K562 (cell line): ENCODE measurements at regions not wholly inside any gene's neighbourhood (a gene's known extent, or its start where the extent isn't known, plus 50 kb on each side); places are given as distances from the start of the nearest gene placed in this dataset.
A peak's percentile ranks its signal among the peaks of the same experiment; 100 is the strongest.
"Not testable (repeated sequence)": the region's sequence is repeated elsewhere in the genome, so short reads cannot be mapped to it uniquely, and the experiment has no call there.

Experiments
- ATAC-seq: fragments of 200-7000 bp; cut with Tn5 transposase; 3 replicates; pipeline ENCODE4 v1.9.1; 2020; ENCODE audit warnings: moderate library complexity
- BruUV-seq: library from RNA; stranded (reverse); fragments of 400-500 nt; replicated peaks from 2 replicates; lab custom pipeline; 2021; lab: Mats Ljungman, UMichigan
- CTCF ChIA-PET: fragments of 300-600 bp; formaldehyde crosslinking; extraction: SDS; loops from one replicate; lab custom pipeline; 2021; ENCODE audit warnings: low intra/inter-chr PET ratio; lab: Yijun Ruan, JAX
- POLR2A ChIA-PET: fragments of 300-600, 350-650 bp; sonication (Branson Sonifier 250); formaldehyde crosslinking; extraction: SDS; loops from one replicate; lab custom pipeline; 2021; ENCODE audit warnings: antibody characterized with exemption, inconsistent platforms; lab: Yijun Ruan, JAX
- DNase-seq, 4 experiments: peaks; one replicate each; pipeline versions ENCODE4 v3.0.0 to v3.0.0-alpha.2; 2011 to 2018; ENCODE audit warnings: low spot score in 3 of 4, mixed read lengths in 3 of 4; ENCODE audit errors: extremely low read depth in 1 of 4
- FAIRE-seq: peaks from 2 replicates; lab custom pipeline; 2011; peaks lifted over from hg19 to GRCh38; lab: Jason Lieb, UNC
- H2AFZ ChIP-seq: 2 replicates; pipeline ENCODE4 v1.6.0; 2011; ENCODE audit warnings: low read depth, low read length, control low read depth, inconsistent platforms
- H3K27ac ChIP-seq: fragments of 200-600 bp; 3 replicates; pipeline ENCODE4 v1.8.0; 2011; ENCODE audit warnings: low read depth, mild to moderate bottlenecking, control low read depth, inconsistent platforms, low read length, moderate library complexity, mixed read lengths; ENCODE audit errors: extremely low read depth
- H3K27me3 ChIP-seq, 2 experiments: fragments of 300-600 bp in 1 of 2; 2 replicates in 1 of 2; 3 replicates in 1 of 2; pipeline versions ENCODE4 v1.6.0 to v1.8.0; 2011; ENCODE audit warnings: inconsistent platforms in 2 of 2, low read length in 2 of 2, mild to moderate bottlenecking in 1 of 2, mixed read lengths in 1 of 2, moderate library complexity in 1 of 2; ENCODE audit not compliant: control insufficient read depth in 2 of 2, insufficient read depth in 2 of 2
- H3K36me3 ChIP-seq: fragments of 300-600 bp; 3 replicates; pipeline ENCODE4 v1.8.0; 2011; ENCODE audit warnings: mild to moderate bottlenecking, low read length, inconsistent platforms; ENCODE audit not compliant: control insufficient read depth, insufficient read depth
- H3K4me1 ChIP-seq, 2 experiments: fragments of 200-600 bp in 1 of 2; replicated peaks in 1 of 2; 2 replicates in 1 of 2; 3 replicates in 1 of 2; pipeline versions ENCODE4 v1.5.1 to v1.8.0; 2011; ENCODE audit warnings: inconsistent platforms in 2 of 2, low read length in 2 of 2, mild to moderate bottlenecking in 1 of 2, mixed read lengths in 1 of 2, moderate library complexity in 1 of 2; ENCODE audit not compliant: control insufficient read depth in 2 of 2, insufficient read depth in 2 of 2
- H3K4me2 ChIP-seq: 2 replicates; pipeline ENCODE4 v1.6.1; 2011; ENCODE audit warnings: low read length, control low read depth, inconsistent platforms, mixed read lengths; ENCODE audit not compliant: insufficient read depth
- H3K4me3 ChIP-seq: fragments of 200-600 bp; sonication (generic), shearing (Covaris generic); 2 replicates; pipeline ENCODE4 v1.5.1; 2016; ENCODE audit warnings: control low read depth, inconsistent platforms
- H3K79me2 ChIP-seq: fragments of 200-600 bp; 3 replicates; pipeline ENCODE4 v1.8.0; 2011; ENCODE audit warnings: low read length, inconsistent platforms; ENCODE audit not compliant: control insufficient read depth, insufficient read depth
- H3K9ac ChIP-seq, 2 experiments: 2 replicates each; pipeline versions ENCODE4 v1.6.0 to v1.6.1; 2011; ENCODE audit warnings: low read depth in 2 of 2, low read length in 2 of 2, control low read depth in 1 of 2, inconsistent platforms in 1 of 2, mild to moderate bottlenecking in 1 of 2, mixed read lengths in 1 of 2; ENCODE audit not compliant: insufficient read depth in 1 of 2
- H3K9me1 ChIP-seq: one replicate; pipeline ENCODE4 v1.6.0; 2011; ENCODE audit warnings: inconsistent platforms, mild to moderate bottlenecking, low read length, moderate library complexity; ENCODE audit not compliant: control insufficient read depth, insufficient read depth
- H3K9me3 ChIP-seq: replicated peaks from 2 replicates; pipeline ENCODE4 v1.5.1; 2011; ENCODE audit warnings: low read depth, low read length, inconsistent platforms; ENCODE audit not compliant: control insufficient read depth, insufficient read depth
- H4K20me1 ChIP-seq: replicated peaks from 2 replicates; pipeline ENCODE4 v1.6.1; 2011; ENCODE audit warnings: low read length, inconsistent platforms, mixed read lengths; ENCODE audit not compliant: control insufficient read depth, insufficient read depth
- ASH1L ChIP-seq: fragments of 450-650 bp; IDR thresholded peaks from 2 replicates; pipeline ENCODE4 v1.6.1; 2018; ENCODE audit warnings: borderline replicate concordance, mild to moderate bottlenecking, low read depth; ENCODE audit not compliant: partially characterized antibody
- FOXK2 ChIP-seq, 2 experiments: fragments of 450-650 bp; IDR thresholded peaks in 1 of 2; conservative IDR thresholded peaks in 1 of 2; 2 replicates each; pipeline ENCODE4 v1.6.1; 2016; ENCODE audit warnings: low read depth in 2 of 2, mild to moderate bottlenecking in 1 of 2
- HDAC1 ChIP-seq, 2 experiments: fragments of 450-650 bp; IDR thresholded peaks; 2 replicates each; pipeline ENCODE4 v1.6.1; 2016 to 2017; ENCODE audit warnings: inconsistent platforms in 1 of 2, mild to moderate bottlenecking in 1 of 2, moderate library complexity in 1 of 2
- PHF20 ChIP-seq: fragments of 450-650 bp; IDR thresholded peaks from 2 replicates; pipeline ENCODE4 v1.6.1; 2018; ENCODE audit not compliant: partially characterized antibody
- WGBS: fragments of 100-300 bp; shearing (Covaris generic); methylation state at CpG from one replicate; pipeline ENCODE4 v1.1.6; 2016; ENCODE audit warnings: low coverage, mixed read lengths; ENCODE audit not compliant: insufficient coverage; ENCODE audit errors: missing lambda C conversion rate; 5-methylcytosine and 5-hydroxymethylcytosine counted together
- in situ Hi-C: fragments of 300-500 bp; cut with MboI; formaldehyde crosslinking; loops from 4 replicates; pipeline ENCODE4 v1.15.0; 2018; ENCODE audit warnings: inconsistent platforms, mixed read lengths
- intact Hi-C: fragments of 100-400 bp; cut with micrococcal nuclease; formaldehyde crosslinking; loops from 2 replicates; pipeline ENCODE4 v1.14.2; 2022
- TF ChIP-seq, protein P1 (sequence below), 2 experiments: fragments of 450-650 bp; IDR thresholded peaks; 2 replicates each; pipeline ENCODE4 v1.6.1; 2016

DNA sequence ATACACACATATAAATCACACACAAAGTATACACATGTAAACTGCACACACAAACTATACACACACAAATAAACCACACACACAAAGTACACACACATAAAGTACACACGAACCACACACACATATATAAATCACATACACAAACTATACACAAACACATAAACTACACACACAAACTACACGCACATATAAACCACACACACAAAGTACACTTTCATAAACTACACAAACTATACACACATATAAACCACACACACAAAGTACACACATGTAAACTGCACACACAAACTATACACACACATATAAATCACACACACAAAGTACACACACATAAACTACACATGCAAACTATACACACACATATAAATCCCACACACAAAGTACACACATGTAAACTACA, 347.3 kb downstream of the CNTNAP3B start (continued):
- TF ChIP-seq ASH1L (peak; percentile 19), HDAC1 (IDR thresholded peaks at IDR 0.05) (peak in 1 of 2 experiments; percentile 13; a peak in 1 of 4 replicates), PHF20 (peak; percentile 53), FOXK2 (conservative IDR thresholded peaks at IDR 0.05 in 1 of 2, IDR thresholded peaks at IDR 0.05 in 1 of 2; ENCODE audit: low read depth in 2 of 2) (peak; percentile 19 to 21; a peak in 2 of 4 replicates)
- TF ChIP-seq, protein P1, sequence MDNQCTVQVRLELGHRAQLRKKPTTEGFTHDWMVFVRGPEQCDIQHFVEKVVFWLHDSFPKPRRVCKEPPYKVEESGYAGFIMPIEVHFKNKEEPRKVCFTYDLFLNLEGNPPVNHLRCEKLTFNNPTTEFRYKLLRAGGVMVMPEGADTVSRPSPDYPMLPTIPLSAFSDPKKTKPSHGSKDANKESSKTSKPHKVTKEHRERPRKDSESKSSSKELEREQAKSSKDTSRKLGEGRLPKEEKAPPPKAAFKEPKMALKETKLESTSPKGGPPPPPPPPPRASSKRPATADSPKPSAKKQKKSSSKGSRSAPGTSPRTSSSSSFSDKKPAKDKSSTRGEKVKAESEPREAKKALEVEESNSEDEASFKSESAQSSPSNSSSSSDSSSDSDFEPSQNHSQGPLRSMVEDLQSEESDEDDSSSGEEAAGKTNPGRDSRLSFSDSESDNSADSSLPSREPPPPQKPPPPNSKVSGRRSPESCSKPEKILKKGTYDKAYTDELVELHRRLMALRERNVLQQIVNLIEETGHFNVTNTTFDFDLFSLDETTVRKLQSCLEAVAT (IDR thresholded peaks at IDR 0.05) = peak; percentile 10 to 53; a peak in 2 of 4 replicates

DNA sequence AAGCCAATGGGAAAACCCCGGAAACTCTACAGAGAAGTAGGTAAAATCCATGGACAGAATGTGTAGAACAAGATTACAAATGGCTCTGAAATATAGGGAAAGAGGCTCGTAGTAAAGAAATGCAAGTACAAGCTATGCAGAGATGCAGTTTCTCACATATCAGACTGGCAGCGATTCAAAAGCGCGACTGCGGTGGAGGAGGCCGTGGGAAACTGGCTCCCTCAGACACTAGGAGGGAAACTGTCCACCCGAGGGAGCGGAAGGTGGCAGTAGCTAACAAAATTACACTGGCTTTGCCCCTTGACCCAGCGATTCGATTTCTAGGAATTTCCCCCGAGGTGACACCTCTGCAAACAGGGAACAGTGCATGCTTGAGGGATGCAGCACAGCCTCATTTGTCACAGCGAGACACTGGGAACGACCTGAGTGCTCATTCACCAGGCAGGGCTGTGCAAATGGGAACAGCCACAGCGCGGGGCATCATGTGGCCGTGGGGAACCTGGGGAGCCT, 349.3 kb downstream of the CNTNAP3B start:
- FAIRE-seq, H3K36me3 ChIP-seq, H3K79me2 ChIP-seq, H3K27me3 ChIP-seq, in situ Hi-C loops, H3K9me1 ChIP-seq, H3K9ac ChIP-seq, ATAC-seq, H3K4me2 ChIP-seq, BruUV-seq, H2AFZ ChIP-seq, H3K27ac ChIP-seq, H3K4me1 ChIP-seq, H3K4me3 ChIP-seq, POLR2A ChIA-PET, DNase-seq, H4K20me1 ChIP-seq, H3K9me3 ChIP-seq, intact Hi-C loops, CTCF ChIA-PET: not testable (repeated sequence)
- WGBS = 60% methylated on average over 12 of the region's 17 CpGs

DNA sequence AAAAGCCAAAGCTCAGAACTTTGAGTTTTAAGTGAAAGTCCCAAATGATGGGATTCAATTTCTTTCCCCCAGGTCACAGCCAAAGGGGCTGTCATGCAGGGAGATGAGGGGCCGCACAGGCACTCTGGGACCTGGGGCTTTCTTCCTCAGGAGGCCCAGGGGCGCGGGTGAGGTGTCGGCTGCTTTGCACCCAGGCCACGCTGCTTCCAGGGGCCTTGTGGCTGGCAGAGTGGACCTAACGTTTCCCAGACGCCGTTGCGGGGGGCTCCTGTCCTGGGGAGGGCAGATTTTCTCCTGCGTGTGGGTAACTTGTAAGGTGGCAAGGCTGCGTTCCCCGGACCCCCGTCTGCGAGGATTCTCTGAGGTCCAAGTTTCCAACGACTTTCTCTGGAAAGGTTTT, 350.0 kb downstream of the CNTNAP3B start:
- H3K4me3 ChIP-seq, ATAC-seq, H3K27ac ChIP-seq, intact Hi-C loops, BruUV-seq, H3K4me1 ChIP-seq, FAIRE-seq, H2AFZ ChIP-seq, H3K9ac ChIP-seq, in situ Hi-C loops, H3K9me3 ChIP-seq, H3K27me3 ChIP-seq, POLR2A ChIA-PET, H3K79me2 ChIP-seq, H3K9me1 ChIP-seq, H3K36me3 ChIP-seq, H3K4me2 ChIP-seq, CTCF ChIA-PET, H4K20me1 ChIP-seq, DNase-seq: not testable (repeated sequence)
- 84% methylated on average over 10 of the region's 15 CpGs for WGBS
